ENCODE measurements at regions not wholly inside any gene's neighbourhood (a gene's known extent, or its start where the extent isn't known, plus 50 kb on each side); places are given as distances from the start of the nearest gene placed in this dataset.

DNA sequence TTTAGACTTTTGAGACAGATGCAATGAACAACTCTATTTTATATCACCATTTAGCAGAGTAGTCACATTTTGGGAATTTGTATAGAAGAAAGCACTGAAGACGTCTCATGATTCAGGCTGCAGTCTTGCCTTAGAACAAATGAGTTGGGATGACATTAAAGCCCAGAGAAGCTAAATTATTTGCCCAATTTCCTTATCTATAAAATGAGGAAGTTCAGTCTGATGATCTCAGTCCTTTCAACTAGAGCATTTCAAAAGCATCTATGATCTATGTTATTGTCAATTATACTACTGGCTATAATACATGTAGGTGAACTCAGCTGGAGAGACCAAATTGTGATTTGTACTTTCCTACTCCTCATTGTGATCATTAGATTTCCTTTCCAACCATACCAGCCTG, 154.1 kb downstream of the OSTF1 start:
- TF ChIP-seq, protein P1, sequence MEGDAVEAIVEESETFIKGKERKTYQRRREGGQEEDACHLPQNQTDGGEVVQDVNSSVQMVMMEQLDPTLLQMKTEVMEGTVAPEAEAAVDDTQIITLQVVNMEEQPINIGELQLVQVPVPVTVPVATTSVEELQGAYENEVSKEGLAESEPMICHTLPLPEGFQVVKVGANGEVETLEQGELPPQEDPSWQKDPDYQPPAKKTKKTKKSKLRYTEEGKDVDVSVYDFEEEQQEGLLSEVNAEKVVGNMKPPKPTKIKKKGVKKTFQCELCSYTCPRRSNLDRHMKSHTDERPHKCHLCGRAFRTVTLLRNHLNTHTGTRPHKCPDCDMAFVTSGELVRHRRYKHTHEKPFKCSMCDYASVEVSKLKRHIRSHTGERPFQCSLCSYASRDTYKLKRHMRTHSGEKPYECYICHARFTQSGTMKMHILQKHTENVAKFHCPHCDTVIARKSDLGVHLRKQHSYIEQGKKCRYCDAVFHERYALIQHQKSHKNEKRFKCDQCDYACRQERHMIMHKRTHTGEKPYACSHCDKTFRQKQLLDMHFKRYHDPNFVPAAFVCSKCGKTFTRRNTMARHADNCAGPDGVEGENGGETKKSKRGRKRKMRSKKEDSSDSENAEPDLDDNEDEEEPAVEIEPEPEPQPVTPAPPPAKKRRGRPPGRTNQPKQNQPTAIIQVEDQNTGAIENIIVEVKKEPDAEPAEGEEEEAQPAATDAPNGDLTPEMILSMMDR (conservative IDR thresholded peaks at IDR 0.05 in 1 of 2, IDR thresholded peaks at IDR 0.05 in 1 of 2; ENCODE audit: extremely low read depth in 1 of 2, insufficient read depth in 1 of 2, low read depth in 1 of 2, low read length in 2 of 2), result no peak
- TF ChIP-seq EZH2 (IDR thresholded peaks at IDR 0.05; ENCODE audit: borderline replicate concordance, low read length), result no peak
